HG03469 (cell line): ENCODE measurements at regions not wholly inside any gene's neighbourhood (a gene's known extent, or its start where the extent isn't known, plus 50 kb on each side); places are given as distances from the start of the nearest gene placed in this dataset.
"Not testable (repeated sequence)": the region's sequence is repeated elsewhere in the genome, so short reads cannot be mapped to it uniquely, and the experiment has no call there.

Experiments used
- ATAC-seq: cut with Tn5 transposase; IDR thresholded peaks from one replicate; pipeline ENCODE4 v1.9.1; 2021; ENCODE audit warnings: mild to moderate bottlenecking, moderate library complexity, moderate number of reproducible peaks; ENCODE audit not compliant: unreplicated experiment

DNA sequence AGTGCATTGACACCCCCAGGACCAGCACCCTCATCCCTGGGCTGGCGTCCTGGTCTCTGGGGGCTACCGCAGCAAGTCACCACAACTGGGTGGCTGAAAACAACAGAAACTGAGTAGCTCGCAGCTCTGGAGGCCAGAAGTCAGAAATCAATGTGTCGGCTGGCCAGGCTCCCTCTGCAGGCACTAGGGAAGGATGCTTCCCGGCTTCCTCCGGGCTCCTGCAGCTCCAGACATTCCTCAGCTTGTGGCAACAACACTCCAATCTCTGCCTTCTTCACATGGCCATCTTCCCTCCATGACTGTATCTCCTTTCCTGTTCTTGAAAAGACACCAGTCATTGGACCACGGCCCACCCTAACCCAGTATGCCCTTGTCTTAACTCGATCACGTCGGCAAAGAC, 224.2 kb downstream of the NPHP4 start:
- no peak for ATAC-seq

DNA sequence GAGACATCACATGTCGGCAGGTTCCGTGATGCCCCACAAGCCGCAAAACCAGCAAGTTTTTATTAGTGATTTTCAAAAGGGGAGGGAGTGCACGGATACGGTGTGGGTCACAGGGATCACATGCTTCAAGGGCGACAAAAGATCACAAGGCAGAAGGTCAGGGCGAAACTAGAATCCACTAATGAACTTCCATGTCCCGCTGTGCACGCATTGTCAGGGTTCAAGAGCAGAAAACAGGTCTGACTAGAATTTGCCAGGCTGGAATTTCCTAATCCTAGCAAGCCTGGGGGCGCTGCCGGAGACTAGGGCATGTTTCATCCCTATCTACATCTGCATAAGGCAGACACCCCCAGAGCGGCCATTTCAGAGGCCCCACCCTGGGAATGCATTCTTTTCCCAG, 225.2 kb downstream of the NPHP4 start:
- ATAC-seq = not testable (repeated sequence)

DNA sequence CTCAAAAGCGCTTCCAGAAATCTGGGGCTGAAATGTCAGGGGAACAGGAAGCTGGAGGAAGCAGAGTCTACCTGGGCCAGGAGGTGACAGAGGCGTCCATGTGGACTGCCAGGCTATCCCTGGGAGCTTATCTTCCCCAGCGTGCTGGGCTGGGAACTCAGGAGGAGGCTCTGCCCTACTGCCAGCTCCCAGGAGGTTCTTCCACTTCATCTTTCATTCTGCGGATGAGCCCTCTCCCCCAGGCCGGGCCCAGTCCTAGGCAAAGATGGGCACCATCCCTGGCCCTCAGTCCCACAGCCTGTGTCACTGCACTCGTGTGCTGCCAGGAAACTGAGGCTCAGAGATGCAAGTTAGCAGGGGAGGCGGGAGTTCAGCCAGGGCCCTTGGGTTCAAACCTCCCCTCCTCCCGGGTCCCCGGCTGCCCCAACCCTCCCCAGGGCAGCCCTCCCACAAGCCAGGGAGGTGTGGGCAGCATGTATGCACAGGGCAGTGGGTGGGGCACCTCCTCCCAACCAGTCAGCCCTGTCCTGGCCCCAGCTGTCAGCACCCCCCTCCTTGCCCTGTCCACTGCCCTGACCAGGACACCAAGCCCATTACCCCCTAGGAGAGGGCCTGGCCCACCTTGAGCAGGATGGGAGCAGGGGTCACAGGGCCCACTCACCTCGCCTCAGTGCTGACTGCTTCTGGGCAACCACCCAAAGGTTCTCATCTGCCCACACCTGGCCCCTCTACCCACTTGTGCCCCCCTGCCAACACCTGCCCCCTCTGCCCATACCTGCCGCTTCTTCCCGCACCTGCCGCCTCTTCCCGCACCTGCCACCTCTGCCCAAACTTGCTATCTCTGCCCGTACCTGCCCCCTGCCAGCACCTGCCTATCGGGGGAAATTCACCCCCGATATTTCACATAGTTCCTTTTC, 226.0 kb downstream of the NPHP4 start:
- ATAC-seq = no peak

DNA sequence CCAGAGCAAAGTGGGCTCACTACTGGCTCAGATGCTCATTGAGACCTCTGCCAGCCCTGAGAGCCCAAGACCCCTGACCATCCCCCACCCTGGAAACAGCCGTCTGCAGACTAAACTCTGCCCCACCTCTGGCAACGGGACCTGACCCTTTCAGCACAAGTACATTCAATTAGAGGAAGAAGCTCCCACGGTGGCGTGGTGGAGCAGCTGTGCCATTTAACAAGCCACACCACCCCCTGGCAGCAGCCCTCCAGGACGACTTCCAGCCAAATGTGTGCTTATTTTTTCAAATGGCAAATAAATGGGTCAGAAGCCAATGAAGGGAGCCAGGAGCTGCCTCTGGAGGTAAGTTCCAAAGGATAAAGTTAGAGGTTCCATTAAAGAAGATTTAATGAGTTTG, 226.7 kb downstream of the NPHP4 start:
- no peak for ATAC-seq

DNA sequence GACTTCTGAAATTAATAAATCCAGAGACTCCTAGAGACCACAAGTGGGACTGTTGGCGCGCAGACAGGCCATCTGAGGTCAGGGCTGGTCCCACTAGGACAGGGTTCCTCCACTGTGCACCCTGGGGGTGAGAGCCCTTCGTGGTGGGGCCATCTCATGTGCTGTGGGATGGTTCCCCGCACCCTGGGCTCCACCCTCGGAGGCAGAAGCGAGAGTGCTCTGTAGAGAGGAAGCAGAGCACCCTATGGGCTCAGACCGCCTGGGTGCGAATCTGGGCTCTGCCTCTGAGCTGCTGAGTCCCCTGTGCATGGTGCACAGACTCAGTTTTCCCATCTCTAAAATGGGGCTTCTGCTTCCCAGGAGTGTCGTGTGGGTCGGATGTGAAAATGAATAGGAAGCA, 227.3 kb downstream of the NPHP4 start:
- no peak for ATAC-seq

- no peak for ATAC-seq
Observed at GRCh38 chr1:5764464-5764863, 227.8 kb downstream of the NPHP4 start.

DNA sequence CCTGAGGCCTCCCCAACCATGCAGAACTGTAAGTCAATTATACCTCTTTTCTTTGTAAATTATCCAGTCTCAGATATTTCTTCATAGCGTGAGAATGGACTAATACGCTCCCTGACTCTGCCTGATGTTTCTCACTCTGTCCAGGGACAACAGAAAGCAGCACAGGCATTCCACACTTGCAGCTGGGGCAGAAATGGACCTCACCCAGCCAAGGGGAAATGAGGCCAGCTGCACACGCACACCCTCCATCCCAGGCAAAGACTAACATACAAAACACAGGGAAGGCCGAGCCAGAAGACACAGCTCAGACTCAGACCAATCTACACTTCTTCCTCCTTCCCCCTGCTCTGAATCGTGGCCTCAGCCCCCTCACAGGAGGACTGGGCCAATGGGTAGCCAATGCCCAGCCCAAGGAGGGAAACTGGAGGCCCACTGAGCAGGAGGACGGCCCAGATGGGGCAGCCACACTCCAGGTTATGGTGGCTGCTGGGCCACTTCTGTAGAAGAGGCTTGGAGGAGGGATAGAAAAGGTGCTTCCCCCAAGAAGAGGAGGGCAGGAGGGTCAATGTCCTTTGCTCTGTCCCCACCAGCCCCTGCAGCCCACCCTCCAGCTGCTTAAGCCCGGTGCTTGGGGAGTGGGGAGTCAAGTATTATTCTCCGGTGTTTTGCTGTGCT, 228.4 kb downstream of the NPHP4 start:
- ATAC-seq = no peak

- no peak for ATAC-seq
Observed at GRCh38 chr1:5758859-5759578, 233.2 kb downstream of the NPHP4 start.

- ATAC-seq = no peak
Observed at GRCh38 chr1:5758000-5758858, 234.0 kb downstream of the NPHP4 start.

- ATAC-seq = no peak
Observed at GRCh38 chr1:5757187-5757805, 234.9 kb downstream of the NPHP4 start.

DNA sequence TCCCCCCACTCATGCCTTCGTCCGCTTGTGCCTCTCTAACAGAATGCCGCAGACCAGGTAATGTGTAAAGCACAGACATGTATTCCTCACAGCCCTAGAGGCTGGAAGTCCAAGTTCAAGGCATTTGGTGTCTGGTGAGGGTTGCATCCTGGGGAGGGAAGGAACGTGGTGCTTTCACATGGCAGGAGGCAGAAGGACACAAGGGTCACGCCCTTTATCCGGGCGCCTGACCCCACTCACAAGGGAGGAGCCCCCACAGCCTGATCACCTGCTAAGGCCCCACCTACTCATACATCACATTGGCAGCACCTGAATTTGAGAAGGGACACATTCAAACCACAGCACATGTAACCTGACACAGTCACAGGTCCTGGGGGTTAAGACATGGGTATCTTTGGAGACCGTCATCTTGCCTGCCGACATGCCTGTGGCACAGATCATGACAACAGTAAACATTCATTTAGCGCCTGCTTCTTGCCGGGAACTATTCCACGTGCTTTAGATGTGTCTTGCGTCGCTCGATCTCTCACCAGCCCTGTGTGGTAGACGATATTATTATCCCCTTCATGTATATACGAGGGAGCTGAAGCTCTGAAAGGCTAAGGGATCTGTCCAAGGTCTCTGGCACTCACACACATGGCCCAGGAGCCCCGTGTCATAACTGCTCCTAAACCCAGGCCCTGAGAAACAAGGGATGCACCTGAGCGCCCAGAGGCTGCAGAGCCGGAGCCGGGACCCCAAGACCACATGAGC, 235.6 kb downstream of the NPHP4 start:
- ATAC-seq = no peak

- no peak for ATAC-seq
Observed at GRCh38 chr1:5755552-5756125, 236.6 kb downstream of the NPHP4 start.

DNA sequence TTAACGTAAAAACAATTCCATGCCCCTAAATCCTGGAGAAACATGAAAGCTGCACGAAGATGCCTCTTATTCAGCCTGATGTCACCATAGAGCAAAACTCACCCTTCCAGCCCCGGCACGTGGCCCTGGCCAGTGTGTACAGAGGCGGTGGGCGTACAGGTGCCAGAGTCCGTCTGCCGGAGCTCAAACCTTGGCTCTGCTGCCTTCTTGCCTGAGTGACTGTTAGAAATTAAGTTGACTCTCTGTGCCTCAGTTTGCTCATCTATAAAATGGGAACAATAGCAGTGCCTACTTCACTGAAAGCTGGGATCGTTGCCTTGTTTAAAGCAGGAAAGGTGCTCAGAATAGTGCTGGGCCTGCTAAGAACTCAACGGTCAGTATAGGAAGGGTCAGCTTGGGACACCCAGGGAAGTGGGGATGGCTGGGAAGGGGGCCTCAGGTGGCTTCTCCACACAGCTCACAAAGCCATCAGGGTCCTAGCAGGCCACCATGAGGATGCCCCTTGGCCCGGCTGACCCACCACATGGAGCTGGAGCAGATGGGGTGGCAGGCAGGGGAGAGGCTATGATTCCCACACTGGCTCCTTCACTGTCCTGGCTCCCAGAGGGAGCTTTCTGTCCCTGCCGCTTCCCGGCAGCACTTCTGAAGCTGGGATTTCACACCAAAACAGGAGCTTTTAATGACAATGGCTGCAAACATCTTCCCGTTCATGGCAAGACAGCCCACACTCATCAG, 237.2 kb downstream of the NPHP4 start:
- no peak for ATAC-seq

DNA sequence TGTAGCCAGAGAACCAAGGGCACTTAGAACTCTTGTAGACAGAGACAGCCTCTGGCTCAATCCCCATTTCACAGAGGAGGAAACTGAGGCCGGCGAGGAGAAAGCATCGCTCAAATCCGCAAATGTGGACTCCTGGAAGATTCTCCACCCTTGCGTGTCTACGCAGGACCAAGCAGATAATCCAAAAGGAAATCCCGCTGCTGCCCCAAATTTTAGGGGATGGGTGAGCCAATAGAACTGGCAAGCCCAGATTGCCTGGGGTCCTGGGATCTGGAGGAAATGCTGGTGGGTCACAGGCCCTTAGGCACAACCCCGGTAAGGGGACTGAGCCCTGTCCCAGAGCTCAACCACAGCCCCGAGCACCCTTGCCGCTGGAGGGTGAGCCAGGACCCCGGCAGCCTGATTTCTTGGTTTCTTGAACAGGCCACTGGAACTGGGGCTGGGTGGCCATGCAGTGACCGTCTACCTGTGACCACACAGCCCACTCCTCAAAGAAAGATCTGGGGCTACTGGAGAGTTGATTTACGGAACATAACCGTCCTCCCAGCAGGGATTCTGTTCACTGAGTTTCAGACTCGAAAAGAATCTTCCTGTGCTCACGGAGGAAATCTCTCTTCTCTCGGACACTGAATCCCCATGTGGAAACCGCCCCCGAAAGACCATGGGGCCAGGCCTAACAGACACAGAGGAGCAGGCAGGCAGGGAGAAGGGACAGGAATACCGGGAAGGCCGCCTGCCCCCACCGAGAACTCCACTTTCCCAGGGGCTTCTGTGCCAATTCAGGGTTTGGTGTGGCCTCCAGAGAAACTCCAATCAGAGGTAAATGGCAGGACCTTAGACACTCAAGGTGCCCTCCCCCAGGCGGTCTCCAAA, 238.4 kb downstream of the NPHP4 start:
- ATAC-seq = no peak

DNA sequence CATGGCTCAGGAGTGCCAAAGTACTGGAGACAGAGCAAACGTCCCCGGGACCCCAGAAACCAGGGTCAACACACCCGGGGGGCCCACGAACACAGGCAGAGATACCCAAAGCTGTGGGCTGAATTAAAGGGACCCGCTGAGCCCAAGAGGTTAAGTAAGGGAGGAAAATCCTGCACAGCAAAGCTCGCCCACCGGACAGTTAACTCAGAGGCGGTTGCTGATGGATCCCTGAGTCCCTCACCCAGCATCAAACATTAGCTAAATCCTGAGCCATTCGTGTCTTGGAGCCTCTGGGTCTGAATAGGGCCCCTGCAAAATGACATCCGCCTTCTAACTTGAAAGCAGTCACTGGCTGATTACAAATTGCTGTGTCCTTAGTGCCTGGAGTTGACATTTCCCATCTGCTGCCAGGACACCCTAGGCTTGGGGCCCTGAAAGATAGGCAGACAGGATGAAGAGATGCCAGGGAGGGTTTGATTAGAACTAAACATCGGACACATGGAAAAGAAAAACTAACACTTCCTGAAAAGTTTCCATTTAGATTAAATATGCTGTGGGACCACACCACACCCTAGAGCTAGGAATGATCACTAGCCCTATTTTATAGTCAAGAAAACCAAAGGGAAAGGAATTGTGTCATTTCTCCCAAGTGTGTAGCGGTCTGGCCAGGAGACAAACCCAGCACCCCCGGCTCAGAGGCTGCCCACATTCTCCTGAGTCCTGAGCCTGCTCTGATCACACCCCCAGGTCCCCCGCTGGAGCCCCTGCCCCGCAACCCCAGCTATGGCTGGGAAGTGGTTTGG, 239.3 kb downstream of the NPHP4 start:
- no peak for ATAC-seq

DNA sequence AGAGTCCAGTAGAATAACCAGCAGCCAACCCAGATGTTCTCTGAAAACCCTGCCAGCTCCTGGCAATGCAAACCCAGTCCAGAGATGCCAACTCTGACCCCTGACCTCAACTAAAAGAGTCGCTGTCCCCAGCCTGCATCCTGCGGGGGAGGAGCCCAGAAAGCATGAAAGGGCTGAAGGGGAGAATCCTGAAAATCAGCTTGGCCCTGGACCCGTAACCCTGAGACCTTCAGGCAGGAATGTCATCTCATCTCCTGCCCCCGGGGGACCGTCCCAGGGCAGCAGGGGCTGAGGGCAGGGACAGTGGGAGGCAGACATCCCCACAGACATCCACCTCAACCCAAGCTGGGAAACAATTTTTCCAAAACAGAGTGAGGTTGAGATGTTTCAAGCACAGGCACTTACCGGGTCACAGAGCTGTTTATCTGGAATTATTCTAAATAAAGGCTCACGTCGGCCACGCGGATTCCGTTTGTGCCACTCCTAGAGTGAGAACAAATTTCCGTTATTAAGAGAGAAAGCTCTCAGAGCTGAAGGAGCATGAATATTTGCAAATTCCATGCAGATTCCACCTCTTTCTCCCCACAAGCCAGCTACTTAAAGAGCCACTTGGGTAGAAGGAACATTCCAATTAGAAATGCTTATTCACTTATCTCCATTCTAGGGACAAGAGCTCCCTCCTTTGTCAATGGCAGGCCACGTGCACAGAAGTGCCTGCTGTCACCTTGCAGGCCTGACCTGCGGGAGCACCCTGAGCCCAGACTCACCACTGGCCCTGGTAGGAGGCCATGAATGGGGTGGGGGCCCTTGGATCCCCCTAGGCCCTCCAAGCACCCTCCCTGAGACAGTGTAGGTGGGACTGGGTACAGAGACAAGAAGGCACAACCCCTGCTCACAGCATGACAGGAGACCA, 240.1 kb downstream of the NPHP4 start:
- no peak for ATAC-seq
